GM13976 (cell line): ENCODE measurements at regions not wholly inside any gene's neighbourhood (a gene's known extent, or its start where the extent isn't known, plus 50 kb on each side); places are given as distances from the start of the nearest gene placed in this dataset.

Experiments
- DNase-seq: peaks from one replicate; pipeline ENCODE4 v3.0.0; 2012; ENCODE audit warnings: low spot score
- CTCF ChIP-seq: IDR thresholded peaks from 2 replicates; pipeline ENCODE4 v1.5.1; 2012; ENCODE audit warnings: borderline replicate concordance, mild to moderate bottlenecking; ENCODE audit not compliant: insufficient read depth; ENCODE audit errors: extremely low read depth, missing control alignments, control extremely low read depth
- in situ Hi-C: fragments of 300-500 bp; cut with MboI; formaldehyde crosslinking; loops from one replicate; pipeline ENCODE4 v1.12.0; 2022; ENCODE audit warnings: low sequenced_read_pairs, mixed read lengths, inconsistent platforms; ENCODE audit not compliant: unreplicated experiment

- in situ Hi-C loops, result no loop called here
- DNase-seq, result no peak
- TF ChIP-seq CTCF, result no peak
Measured at GRCh38 chr20:22949331-22950109, 85.6 kb upstream of the SSTR4 start.

- no peak for DNase-seq
- no peak for TF ChIP-seq CTCF
- in situ Hi-C loops, result no loop called here
Measured at GRCh38 chr20:22951966-22952365, 83.1 kb upstream of the SSTR4 start.

- in situ Hi-C loops, result no loop called here
- no peak for DNase-seq
- TF ChIP-seq CTCF, result no peak
Measured at GRCh38 chr20:22954661-22955060, 80.5 kb upstream of the SSTR4 start.

GRCh38 chr20:22958390-22958789, 76.7 kb upstream of the SSTR4 start:
- in situ Hi-C loops, result no loop called here
- no peak for DNase-seq

GRCh38 chr20:22962567-22963439, 72.3 kb upstream of the SSTR4 start:
- in situ Hi-C loops, result no loop called here
- TF ChIP-seq CTCF, result no peak
- no peak for DNase-seq

More at GRCh38 chr20:22958390-22958789, 76.7 kb upstream of the SSTR4 start:
- no peak for TF ChIP-seq CTCF

- TF ChIP-seq CTCF, result no peak
- in situ Hi-C loops, result no loop called here
- DNase-seq, result no peak
Measured at GRCh38 chr20:22963581-22963980, 71.5 kb upstream of the SSTR4 start.
